Urothelium cell line (cell line): ENCODE measurements at regions not wholly inside any gene's neighbourhood (a gene's known extent, or its start where the extent isn't known, plus 50 kb on each side); places are given as distances from the start of the nearest gene placed in this dataset.

ENCODE experiments used
- DNase-seq: peaks from one replicate; pipeline ENCODE4 v3.0.0; 2011; ENCODE audit warnings: low spot score, mixed read lengths
- FAIRE-seq: peaks from 2 replicates; lab custom pipeline; 2011; peaks lifted over from hg19 to GRCh38; lab: Jason Lieb, UNC

DNA sequence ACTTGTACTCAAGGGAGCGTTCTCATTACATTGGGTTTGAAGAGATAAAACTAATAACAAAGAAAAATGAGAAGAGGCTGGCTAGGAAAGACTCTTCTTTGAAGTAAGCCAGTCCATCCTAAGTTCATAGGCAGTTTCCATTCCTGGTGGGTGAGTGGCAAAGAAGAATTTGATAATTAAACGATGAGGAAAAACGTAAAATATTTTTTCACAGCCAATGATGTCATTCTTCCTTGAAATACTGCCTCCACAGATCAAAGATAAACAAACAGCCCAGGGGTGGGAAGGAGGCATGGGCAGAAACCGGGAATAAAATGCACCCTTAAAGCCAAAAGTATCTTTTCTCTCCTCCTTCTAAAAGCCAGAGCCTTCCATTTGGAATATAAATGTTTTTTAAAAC lies 346.6 kb downstream of the PMP22 start:
- DNase-seq (no peak), FAIRE-seq (no peak)

DNA sequence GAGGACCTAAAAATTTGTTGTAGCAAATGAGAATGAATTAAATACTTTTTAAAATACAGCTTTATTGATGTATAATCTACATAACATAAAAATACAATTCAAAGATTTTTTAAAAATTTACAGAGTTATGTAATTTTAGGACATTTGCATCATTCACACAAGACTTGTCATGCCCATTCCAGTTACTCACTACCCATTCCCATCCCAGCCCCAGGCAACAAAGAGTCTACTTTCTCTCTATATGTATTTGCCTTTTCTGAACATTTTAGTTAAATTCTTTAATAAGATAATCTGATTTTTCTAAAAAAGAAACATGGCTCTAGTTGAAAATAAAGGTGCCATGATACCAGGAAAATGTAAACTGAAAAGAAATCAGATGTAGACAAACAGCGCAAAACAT lies 354.2 kb downstream of the PMP22 start:
- no peak for FAIRE-seq
- no peak for DNase-seq

DNA sequence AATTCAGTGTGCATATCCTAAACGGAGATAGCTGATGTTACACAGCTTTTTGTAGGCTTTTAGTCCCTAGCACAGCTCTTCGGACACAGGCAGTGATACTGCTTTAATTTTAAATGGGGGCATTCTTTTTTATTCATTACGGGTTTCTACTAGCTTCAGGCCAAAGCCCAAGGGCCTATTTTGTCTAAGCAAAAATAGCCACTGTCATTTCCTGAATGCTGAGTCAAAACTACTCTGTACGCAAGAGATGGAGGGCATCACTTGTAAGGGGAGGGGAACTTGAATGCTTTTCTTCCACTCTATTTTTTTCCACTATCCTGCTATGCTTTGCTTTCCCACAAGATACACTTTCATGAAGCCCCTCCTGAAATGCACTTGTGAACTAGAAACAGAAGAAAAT lies 360.7 kb downstream of the PMP22 start:
- FAIRE-seq = no peak
- no peak for DNase-seq

DNA sequence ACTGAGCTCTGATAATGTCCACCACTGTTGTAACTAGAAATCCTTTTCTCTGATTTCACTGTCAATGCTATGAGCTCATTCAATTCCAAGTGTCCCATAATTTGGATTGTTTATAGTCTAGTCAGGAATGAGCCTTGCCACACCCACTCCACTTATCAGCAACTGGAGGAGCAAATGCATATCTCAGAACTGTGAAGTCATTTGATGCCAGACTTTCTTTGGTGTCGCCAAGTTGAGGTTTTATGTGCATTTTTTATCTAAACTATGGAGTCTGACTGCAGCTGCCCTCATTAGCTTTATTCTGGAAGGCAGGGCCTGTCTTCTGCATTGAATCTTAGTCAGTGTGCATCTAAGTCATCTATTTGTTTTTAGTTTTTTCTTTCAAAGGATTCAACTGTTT lies 361.3 kb downstream of the PMP22 start:
- DNase-seq (no peak), FAIRE-seq (no peak)

DNA sequence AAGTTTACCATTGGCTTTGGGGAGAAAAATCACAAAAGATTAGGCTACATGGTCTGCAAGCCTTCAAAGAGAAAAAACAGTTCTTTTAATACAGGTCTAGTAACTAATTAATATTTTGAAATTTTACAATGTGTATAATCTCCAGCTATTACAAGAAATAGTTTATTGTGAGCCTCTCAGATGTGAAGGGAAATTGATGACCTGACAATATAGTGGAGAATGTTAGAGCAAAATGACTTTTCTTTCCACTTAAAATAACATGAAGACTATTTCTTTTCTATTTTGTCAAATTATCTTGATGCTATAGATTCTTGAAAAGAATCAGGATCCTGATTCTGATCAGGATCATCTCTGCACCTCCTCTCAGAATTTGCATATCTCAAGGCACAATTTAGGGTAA lies 362.3 kb downstream of the PMP22 start:
- DNase-seq (no peak), FAIRE-seq (no peak)

DNA sequence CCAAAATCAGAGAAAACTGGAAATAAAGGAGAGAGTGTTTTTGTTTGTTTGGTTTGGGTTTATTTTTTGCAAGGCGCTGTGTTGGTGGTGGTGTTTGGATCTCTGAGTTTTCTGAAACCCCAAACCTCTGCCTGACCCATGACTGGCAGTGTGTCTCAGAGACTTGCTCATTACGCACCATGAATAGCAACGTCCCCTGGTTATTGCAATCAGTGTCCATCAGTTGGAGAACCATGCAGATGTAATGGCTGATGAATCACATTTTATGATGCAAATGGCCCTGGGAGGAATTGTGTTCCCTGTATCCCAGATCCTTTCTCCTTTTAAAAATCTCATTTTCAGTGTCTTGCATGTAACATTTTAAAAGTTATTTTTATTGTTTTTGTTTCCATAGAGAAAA lies 362.8 kb downstream of the PMP22 start:
- no peak for DNase-seq
- FAIRE-seq = no peak

DNA sequence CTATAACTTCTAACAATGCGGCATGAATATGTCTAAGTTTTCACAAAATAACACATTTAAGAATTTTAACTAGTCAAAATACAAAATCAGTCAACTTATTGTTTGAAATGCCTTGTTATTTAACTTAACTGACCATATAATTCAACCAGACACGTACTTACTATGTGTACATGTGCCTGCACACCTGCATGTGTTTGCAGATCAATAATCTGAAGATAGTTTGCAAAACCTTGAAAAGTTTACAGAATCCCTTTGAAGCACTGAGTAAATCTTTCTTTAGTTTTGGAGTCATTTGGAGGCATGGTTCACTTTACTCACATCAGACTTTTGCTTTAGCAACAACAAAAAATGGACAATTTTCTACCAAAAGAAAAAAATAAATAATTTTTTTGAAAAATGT lies 363.8 kb downstream of the PMP22 start:
- DNase-seq (no peak), FAIRE-seq (no peak)

DNA sequence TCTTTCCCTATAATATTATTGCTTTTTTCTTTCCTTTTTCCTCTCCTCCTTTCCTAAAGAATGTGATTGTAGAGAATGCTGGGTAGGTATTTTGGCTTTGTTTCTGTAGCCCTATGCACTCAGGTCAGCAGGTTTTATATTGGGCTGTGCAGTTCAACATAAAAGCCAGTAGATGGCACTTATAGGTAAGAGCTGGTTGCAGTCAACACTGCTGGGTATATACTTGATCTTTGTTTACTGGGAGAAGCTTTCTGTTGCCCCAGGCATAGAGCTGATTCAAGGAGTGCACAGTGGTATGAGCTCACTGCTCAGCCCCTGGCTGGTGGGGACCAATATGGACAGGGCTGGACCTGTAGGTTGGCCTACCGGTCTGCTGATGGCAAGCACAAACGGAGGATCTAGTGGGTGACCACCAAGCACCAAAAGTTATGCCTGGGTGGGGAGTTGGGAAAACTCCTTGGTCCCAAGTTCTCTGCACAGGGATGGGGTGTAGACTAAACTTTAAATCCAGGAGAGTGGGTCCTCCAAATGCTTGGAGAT lies 378.9 kb downstream of the PMP22 start:
- FAIRE-seq = no peak
- no peak for DNase-seq

DNA sequence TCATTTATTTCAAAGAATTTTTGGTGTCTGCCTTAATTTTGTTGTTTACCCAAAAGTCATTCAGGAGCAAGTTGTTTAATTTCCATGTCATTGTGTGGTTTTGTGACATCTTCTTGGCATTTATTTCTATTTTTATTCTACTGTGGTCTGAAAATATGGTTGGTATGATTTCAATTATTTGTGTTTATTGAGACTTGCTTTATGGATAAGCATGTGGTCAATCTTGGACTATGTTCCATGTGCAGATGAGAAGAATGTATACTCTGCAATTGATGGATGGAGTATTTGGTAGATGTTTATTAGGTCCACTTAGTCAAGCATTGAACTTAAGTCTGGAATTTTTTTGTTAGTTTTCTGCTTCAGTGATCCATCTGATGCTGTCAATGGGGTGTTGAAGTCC lies 383.0 kb downstream of the PMP22 start:
- FAIRE-seq (no peak), DNase-seq (no peak)

DNA sequence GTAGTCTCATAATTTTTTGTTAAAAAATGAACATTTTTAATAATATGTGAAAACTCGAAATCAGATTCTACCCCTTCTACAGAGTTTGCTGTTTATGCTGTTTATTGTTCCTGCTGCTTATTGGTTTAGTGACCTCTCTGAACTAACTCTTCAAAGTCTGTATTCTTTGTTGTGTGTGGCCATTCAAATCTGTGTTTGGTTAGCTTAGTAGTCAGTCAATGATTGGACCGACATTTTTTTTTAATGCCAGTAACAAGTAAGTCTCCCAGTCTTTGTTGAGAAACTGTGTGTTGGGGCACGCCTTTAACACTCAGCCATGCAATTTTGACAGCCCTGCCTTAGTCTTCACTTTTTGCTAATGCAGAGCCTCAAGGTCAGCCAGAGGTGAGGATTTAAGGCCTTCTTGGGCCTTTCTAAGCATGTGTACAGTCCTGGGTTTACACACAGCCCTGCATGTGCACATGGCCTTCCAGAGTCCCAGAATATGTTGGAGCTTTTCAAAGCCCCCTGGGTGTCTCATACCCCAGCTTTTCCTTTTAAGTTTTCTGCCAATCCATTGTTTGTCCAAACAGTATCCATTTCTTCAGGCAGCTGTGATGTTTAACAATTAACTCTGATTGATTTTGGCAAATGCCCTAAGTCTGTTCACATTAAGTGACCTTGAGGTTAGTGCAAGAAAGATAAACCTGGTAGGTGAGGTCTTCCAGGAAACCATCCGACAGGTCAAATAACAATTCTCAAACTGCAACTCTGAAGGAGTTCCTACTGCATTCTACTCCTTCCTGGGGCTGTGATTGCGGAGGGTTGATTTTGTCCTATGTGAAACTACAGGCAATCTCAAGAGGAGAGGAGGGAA lies 389.3 kb downstream of the PMP22 start:
- DNase-seq (no peak), FAIRE-seq (no peak)

DNA sequence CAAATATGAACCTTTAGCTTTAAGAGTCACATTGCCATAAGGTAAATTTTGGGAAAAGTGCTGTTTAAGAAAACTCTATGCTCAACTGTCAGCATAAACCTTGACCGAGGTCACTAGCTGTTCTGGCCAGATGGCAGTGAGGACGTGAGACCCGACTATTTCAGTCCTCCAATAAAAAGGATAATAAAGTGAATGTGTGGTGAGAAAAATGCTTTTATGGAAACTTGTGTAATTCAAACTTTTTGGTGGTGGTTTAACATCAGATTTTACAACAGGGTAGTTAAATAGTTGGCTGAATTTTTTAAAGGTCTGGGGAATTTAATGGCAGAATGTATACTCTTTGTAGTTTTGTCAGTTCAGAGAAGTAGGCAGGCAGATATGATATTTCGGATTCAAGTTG lies 391.1 kb downstream of the PMP22 start:
- no peak for DNase-seq
- FAIRE-seq = no peak

DNA sequence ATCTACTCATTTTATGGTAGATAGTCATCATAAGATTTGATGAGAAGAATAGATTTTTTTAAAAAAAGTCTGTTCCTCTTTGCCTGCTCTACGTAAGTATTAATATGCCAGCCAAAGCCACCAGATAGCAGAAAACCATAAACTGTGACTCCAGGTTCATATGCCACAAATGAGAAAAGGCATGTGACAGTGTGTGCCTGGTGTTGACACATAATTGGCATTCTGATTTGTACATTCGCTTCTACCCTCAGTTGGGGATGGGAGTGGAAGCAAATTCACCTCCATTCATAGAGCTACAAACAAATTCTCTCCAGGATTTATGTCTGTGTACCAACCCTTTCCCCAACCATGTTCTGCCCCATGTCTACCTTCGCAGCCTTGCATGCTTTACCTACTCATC lies 391.6 kb downstream of the PMP22 start:
- no peak for DNase-seq
- FAIRE-seq = no peak

DNA sequence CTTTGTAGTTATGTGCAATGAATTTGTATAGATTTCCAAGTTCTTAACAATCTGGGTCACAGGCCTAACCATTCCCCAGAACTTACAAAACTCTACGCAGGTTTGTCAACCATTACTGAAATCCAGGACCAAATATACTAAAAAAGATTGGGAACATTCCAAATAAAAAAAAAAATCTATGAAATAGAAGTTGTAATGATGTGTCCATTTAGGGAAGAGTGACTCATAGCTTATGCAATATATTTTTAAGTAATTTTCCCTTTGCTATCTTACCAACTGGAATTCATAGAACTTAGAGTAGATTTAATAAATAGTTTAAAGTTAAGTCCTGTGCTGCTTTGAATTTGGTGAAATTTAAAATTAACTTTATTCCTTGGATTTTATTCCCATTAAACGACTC lies 393.2 kb downstream of the PMP22 start:
- DNase-seq (no peak), FAIRE-seq (no peak)

DNA sequence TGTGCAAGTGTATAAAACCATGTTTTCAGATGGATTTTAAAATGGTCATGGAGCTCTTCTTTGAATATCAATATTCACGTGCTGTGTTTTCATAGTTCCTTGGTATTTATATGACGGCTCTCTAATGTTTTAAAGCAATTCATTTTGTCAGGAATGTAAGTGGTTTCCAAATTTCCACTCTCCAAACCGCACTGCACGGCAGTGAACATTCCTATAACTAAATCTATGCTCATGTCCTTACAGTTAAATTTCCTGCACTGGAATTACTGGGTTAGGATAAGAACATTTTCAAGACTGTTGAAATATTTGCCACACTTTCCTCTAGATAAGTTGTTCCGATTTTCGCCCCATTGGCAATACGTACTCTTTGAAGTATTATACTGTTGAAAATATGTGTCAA lies 398.9 kb downstream of the PMP22 start:
- FAIRE-seq = no peak
- peak; percentile 6 for DNase-seq

DNA sequence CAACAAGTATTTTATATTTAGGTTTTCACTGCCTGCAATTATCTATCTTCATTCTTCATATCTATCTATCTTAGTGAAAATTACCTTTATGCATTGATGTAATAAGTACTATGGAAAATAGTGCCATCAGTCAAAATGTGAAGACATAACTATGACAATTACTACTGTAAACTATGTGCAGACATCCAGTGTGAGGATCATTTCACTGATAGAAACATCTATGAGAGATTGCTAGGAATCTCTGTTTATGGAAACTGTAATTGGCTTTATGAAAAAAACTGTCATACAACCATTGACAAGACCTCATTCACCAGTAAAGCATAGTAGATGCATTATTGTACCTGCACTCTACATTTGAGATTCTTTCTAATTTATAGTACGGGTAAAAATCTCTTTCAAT lies 401.0 kb downstream of the PMP22 start:
- FAIRE-seq (no peak), DNase-seq (no peak)

DNA sequence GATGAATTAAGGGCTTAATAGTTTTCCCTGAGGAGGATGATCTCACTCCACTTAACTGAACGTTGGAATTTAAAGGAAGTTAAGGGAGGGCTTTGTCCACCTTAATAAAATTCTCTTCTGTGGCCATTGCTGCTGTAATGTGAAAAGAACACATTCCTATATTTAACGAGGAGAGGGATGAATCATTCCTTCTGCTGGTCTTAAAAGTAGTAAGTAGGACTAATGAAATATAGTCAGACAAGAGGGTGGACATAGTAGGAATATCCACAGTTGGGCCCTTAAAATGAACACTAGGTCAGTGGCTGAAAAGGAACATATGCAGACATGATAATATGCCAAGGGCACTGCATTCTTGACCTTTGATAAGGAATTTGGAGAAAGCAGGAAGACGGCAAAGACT lies 405.6 kb downstream of the PMP22 start:
- DNase-seq (no peak), FAIRE-seq (no peak)

DNA sequence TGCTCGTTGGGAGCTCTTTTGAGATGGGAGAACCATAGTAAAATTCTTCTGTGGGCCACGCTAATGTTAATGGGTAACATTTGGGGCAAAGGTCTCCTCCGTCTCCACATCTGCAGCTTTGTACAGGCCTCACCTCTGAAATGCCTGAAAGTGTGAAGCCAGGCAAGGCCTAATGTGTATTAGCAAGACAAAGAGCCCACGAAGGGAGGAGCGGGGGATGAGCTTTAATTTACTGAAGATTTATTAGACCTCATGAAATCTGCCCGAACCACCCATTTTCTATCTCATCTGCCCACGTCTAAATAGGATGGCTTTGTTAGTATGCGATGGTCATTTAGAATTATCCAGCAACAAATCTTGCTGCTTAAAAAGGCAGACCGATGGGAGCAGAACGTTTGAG lies 408.9 kb downstream of the PMP22 start:
- DNase-seq (no peak), FAIRE-seq (no peak)

DNA sequence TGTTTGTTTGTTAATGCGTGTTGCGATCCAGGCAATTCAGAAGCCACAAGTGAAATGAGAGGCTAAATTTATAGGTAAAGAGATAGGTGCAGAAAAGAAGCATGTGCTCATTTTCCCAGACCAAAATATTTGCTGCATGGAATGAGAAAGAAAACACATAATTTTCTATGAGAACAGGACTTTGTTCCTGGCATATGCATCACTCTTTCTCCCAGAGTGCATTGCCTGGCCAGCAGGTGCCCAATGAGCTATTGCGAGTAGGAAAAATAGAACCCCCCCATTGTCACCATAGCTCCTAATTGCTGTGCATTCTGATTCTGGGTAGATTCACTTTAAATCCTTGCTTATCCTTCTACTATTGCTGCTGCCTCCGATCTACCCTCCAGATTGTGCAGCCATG lies 410.4 kb downstream of the PMP22 start:
- FAIRE-seq = no peak
- no peak for DNase-seq

DNA sequence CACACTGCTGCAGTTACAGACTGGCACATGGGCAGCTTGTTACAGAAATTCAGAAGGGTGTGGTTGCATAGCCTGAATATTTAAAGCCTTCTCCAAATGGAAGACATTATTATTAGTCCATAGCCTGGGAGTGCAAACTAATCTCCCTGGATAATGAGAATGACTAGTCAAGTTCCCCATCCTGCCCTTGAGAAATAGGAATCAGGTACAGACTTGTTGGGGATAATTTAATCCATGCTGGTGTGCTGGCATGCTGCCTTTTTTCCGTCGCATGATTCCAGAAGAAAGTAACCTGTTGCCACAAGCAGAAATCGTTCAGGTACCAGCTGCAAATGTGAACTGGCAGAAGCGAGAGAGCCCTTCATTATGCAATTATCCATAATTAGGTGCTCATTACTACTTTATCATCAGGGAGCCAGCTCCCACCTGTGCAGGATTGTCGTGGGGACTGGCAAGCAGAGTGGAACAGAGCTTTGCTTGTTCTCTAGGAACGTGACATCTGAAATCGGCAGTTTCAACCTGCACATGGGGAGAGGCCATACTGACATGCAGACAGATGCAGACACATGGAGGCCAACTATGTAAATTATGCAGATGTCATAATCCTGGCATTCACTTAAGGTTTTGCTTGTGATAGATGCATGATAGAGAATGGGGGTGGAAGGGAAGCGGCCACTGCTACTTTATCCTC lies 419.4 kb downstream of the PMP22 start:
- FAIRE-seq (no peak), DNase-seq (no peak)

DNA sequence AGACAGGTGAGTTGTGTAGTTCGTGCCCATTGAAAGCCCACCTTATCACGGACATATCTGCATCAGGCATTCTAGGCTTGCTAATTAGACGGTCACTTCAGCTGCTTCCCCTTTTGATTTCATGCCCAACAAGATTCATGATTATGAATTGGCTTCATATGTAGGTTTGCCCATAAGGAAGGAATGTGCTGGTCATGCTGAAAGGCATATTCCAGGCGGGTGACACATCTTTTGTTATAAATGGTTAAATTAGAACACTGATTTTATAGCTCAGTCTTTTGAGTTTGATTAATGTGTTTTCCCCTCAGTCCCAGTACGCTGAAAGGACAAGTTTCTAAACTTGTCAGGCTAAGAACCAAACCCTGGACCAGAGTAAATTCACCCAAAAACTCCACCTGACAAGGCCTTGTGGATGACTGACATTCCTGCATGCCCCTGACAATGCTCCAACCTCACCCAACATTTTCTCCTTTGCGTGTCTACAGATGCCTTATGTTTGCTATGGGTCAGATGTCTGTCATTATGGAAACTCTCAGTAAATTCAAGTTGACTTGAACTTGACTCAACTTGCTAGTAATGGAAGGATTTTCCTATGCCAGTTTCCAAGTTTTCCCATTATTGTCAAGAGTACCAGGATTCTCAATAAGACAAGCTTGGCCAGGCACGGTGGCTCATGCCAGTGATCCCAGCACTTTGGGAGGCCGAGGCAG lies 421.9 kb downstream of the PMP22 start:
- DNase-seq = no peak
- no peak for FAIRE-seq

DNA sequence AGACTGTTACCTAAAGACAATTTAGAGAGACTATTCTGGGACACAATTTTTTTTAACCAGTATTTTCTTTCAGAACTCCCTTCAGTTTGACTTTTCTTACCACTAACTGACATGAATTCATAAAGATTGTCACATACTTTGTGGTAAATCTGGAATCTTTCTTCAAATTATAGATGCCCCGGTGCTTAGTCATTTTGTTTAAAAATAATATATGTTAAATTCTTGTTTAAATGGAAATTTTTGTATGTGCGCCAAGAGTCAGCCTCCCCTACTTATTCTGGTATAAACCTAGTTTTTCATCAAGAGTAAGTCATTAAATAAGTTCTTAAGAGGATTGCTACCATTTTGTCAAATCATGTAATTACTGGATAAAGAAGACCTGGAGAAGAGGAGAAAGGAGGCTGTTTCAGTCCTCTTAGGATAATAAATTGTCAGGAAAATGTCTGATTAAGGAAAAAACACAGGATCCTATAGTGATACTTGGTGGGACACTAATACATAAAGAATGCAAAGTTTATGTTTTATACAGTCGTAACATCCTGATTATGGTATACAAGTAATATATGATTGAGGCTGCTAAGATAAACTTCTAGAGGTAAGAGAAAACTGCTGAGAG lies 424.4 kb downstream of the PMP22 start:
- no peak for DNase-seq
- no peak for FAIRE-seq
